ENCODE measurements at regions not wholly inside any gene's neighbourhood (a gene's known extent, or its start where the extent isn't known, plus 50 kb on each side); places are given as distances from the start of the nearest gene placed in this dataset.

- TF ChIP-seq CTCF (IDR thresholded peaks at IDR 0.05) (no peak), POLR2A (IDR thresholded peaks at IDR 0.05) (no peak), POLR2AphosphoS5 (IDR thresholded peaks at IDR 0.05) (no peak)
These were observed 152.4 kb upstream of the ATP2B1 start for GRCh38 chr12:89861086-89861485.
